ENCODE measurements at regions not wholly inside any gene's neighbourhood (a gene's known extent, or its start where the extent isn't known, plus 50 kb on each side); places are given as distances from the start of the nearest gene placed in this dataset.

DNA sequence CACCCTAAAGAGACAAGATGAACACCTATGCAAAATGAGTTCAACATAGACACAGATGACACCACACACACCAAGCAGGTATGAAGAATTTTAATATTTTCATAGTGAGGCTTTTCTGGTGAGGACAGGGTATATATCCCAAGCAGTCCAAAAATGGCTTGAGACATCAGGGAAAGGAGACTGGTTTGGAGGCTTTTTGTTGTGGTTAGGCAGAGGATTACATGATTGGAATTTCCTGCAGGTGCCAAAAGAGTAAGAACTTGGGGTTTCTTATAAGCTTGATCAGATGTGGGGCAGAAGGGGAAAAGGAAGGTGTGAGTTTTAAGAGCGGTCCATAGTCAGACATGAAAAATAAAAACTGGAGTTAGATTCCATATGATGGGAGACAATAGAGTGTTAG, 420.8 kb upstream of the SLITRK1 start:
- Histone ChIP-seq H2AFZ (ENCODE audit: low read length) (no peak overlapping the region), H3K4me3 (ENCODE audit: low read length, poor library complexity, severe bottlenecking) (no peak overlapping the region), H3K36me3 (ENCODE audit: insufficient read depth, low read length) (no peaks in the 10 kb centered on the region), H3K79me2 (ENCODE audit: insufficient read depth, low read length) (no peaks in the 10 kb centered on the region), H3K9me2 (replicated peaks; ENCODE audit: low read depth, low read length) (no peaks in the 10 kb centered on the region), H3K4me2 (ENCODE audit: low read depth, low read length, poor library complexity, severe bottlenecking) (no peak overlapping the region), H3F3A (ENCODE audit: low read depth) (no peaks in the 10 kb centered on the region), H4K20me1 (ENCODE audit: insufficient read depth, low read length, poor library complexity, severe bottlenecking) (no peaks in the 10 kb centered on the region), H3K27me3 (ENCODE audit: insufficient read depth, low read length, poor library complexity, severe bottlenecking) (no peaks in the 10 kb centered on the region), H3K9me3 (ENCODE audit: insufficient read depth, low read depth, low read length) (no peaks in the 10 kb centered on the region), H3K4me1 (ENCODE audit: insufficient read depth, low read length, poor library complexity, severe bottlenecking) (no peaks in the 10 kb centered on the region), H3K9ac (ENCODE audit: low read depth, low read length, poor library complexity, severe bottlenecking) (no peak overlapping the region)
- TF ChIP-seq, protein P1, sequence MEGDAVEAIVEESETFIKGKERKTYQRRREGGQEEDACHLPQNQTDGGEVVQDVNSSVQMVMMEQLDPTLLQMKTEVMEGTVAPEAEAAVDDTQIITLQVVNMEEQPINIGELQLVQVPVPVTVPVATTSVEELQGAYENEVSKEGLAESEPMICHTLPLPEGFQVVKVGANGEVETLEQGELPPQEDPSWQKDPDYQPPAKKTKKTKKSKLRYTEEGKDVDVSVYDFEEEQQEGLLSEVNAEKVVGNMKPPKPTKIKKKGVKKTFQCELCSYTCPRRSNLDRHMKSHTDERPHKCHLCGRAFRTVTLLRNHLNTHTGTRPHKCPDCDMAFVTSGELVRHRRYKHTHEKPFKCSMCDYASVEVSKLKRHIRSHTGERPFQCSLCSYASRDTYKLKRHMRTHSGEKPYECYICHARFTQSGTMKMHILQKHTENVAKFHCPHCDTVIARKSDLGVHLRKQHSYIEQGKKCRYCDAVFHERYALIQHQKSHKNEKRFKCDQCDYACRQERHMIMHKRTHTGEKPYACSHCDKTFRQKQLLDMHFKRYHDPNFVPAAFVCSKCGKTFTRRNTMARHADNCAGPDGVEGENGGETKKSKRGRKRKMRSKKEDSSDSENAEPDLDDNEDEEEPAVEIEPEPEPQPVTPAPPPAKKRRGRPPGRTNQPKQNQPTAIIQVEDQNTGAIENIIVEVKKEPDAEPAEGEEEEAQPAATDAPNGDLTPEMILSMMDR (conservative IDR thresholded peaks at IDR 0.05; ENCODE audit: low read length): no peak
- no peak for TF ChIP-seq EZH2phosphoT487 (IDR thresholded peaks at IDR 0.05; ENCODE audit: borderline replicate concordance)

DNA sequence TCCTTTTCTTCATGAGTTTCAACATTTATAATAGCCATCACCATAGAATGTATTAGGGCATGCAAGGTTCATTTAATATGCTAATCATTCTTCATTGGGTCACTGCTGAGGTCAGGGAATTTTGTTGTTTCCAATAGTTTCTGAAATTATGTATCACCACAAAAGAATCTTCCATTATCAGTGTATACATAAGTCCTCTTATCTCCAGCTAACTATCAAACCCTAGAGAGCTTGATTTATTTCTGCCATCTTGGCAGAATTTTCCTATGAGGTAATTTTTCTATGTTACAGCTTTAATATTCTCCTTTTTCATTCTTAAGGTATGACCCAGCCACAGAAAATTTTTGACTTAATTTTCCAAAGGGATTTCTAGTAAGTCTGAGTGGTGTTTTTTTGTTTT, 415.0 kb upstream of the SLITRK1 start:
- Histone ChIP-seq H3K79me2 (ENCODE audit: insufficient read depth, low read length) (no peaks in the 10 kb centered on the region), H3K36me3 (ENCODE audit: insufficient read depth, low read length) (no peaks in the 10 kb centered on the region), H3K27me3 (ENCODE audit: insufficient read depth, low read length, poor library complexity, severe bottlenecking) (no peaks in the 10 kb centered on the region), H3K9me2 (replicated peaks; ENCODE audit: low read depth, low read length) (no peaks in the 10 kb centered on the region), H2AFZ (ENCODE audit: low read length) (no peak overlapping the region), H3K4me2 (ENCODE audit: low read depth, low read length, poor library complexity, severe bottlenecking) (no peak overlapping the region), H3K9ac (ENCODE audit: low read depth, low read length, poor library complexity, severe bottlenecking) (no peak overlapping the region), H4K20me1 (ENCODE audit: insufficient read depth, low read length, poor library complexity, severe bottlenecking) (no peaks in the 10 kb centered on the region), H3F3A (ENCODE audit: low read depth) (no peaks in the 10 kb centered on the region), H3K4me1 (ENCODE audit: insufficient read depth, low read length, poor library complexity, severe bottlenecking) (no peaks in the 10 kb centered on the region), H3K4me3 (ENCODE audit: low read length, poor library complexity, severe bottlenecking) (no peak overlapping the region), H3K9me3 (ENCODE audit: insufficient read depth, low read depth, low read length) (no peaks in the 10 kb centered on the region)
- no peak for TF ChIP-seq EZH2phosphoT487 (IDR thresholded peaks at IDR 0.05; ENCODE audit: borderline replicate concordance)
- TF ChIP-seq, protein P1 (conservative IDR thresholded peaks at IDR 0.05; ENCODE audit: low read length): no peak

DNA sequence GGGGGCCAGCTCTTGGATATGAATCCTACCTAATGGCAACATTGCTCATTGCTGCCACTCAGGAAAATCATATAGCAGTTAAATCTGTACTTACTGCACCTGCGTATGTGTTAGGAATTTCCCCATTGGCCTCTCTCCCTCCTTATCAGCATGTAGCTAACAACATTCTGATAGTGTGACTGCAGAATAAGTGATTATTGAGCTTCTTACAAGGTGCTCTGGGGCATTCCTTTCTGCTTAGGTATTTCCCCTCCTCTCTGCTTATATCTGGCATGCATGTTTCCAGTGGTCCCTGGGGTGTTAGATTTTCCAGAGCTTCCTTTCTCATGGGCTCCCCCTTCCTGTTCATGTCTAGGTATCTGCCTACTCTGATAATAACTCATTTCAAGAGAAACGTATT, 414.1 kb upstream of the SLITRK1 start:
- Histone ChIP-seq H3K9me2 (replicated peaks; ENCODE audit: low read depth, low read length) (no peaks in the 10 kb centered on the region), H2AFZ (ENCODE audit: low read length) (no peak overlapping the region)

More for the DNA sequence above, 414.1 kb upstream of the SLITRK1 start:
- H3K79me2 ChIP-seq (ENCODE audit: insufficient read depth, low read length): no peaks in the 10 kb centered on the region
- TF ChIP-seq, protein P1 (conservative IDR thresholded peaks at IDR 0.05; ENCODE audit: low read length): no peak
- no peak for TF ChIP-seq EZH2phosphoT487 (IDR thresholded peaks at IDR 0.05; ENCODE audit: borderline replicate concordance)
- H3F3A ChIP-seq (ENCODE audit: low read depth): no peaks in the 10 kb centered on the region
- no peak overlapping the region for H3K4me3 ChIP-seq (ENCODE audit: low read length, poor library complexity, severe bottlenecking)
- H3K9me3 ChIP-seq (ENCODE audit: insufficient read depth, low read depth, low read length): no peaks in the 10 kb centered on the region
- no peak overlapping the region for H3K4me2 ChIP-seq (ENCODE audit: low read depth, low read length, poor library complexity, severe bottlenecking)
- H3K9ac ChIP-seq (ENCODE audit: low read depth, low read length, poor library complexity, severe bottlenecking): no peak overlapping the region
- H4K20me1 ChIP-seq (ENCODE audit: insufficient read depth, low read length, poor library complexity, severe bottlenecking): no peaks in the 10 kb centered on the region
- no peaks in the 10 kb centered on the region for H3K36me3 ChIP-seq (ENCODE audit: insufficient read depth, low read length)
- no peaks in the 10 kb centered on the region for H3K4me1 ChIP-seq (ENCODE audit: insufficient read depth, low read length, poor library complexity, severe bottlenecking)
- no peaks in the 10 kb centered on the region for H3K27me3 ChIP-seq (ENCODE audit: insufficient read depth, low read length, poor library complexity, severe bottlenecking)
